ENCODE measurements at regions not wholly inside any gene's neighbourhood (a gene's known extent, or its start where the extent isn't known, plus 50 kb on each side); places are given as distances from the start of the nearest gene placed in this dataset.

DNA sequence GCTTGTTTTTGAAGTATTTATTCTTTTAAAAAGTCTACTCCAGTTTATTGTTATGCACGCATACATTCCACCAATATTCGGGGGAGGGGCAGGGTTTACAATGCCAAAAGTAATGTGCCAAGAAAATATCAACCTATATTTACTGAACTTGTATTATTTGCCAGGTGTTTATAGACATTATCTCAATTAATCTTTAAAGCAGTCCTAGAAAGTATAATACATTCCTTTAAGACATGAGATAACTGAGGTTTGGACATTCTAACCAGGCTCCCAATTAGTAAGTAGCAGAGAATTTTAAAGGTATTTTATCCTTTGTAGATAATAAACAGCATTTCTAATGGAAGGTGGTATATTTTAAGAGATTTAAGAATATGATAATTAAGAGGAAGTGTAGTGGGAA lies 124.5 kb upstream of the LRIG3 start:
- TF ChIP-seq, protein P1, sequence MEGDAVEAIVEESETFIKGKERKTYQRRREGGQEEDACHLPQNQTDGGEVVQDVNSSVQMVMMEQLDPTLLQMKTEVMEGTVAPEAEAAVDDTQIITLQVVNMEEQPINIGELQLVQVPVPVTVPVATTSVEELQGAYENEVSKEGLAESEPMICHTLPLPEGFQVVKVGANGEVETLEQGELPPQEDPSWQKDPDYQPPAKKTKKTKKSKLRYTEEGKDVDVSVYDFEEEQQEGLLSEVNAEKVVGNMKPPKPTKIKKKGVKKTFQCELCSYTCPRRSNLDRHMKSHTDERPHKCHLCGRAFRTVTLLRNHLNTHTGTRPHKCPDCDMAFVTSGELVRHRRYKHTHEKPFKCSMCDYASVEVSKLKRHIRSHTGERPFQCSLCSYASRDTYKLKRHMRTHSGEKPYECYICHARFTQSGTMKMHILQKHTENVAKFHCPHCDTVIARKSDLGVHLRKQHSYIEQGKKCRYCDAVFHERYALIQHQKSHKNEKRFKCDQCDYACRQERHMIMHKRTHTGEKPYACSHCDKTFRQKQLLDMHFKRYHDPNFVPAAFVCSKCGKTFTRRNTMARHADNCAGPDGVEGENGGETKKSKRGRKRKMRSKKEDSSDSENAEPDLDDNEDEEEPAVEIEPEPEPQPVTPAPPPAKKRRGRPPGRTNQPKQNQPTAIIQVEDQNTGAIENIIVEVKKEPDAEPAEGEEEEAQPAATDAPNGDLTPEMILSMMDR (conservative IDR thresholded peaks at IDR 0.05; ENCODE audit: low read length): no peak
- TF ChIP-seq EZH2phosphoT487 (IDR thresholded peaks at IDR 0.05; ENCODE audit: borderline replicate concordance): no peak
